NCI-H82 treated with DMSO at 0.1 percent for 48 hours (cell line): ENCODE measurements at regions not wholly inside any gene's neighbourhood (a gene's known extent, or its start where the extent isn't known, plus 50 kb on each side); places are given as distances from the start of the nearest gene placed in this dataset.
"Not testable (repeated sequence)": the region's sequence is repeated elsewhere in the genome, so short reads cannot be mapped to it uniquely, and the experiment has no call there.

Experiments
- DNase-seq: peaks from one replicate; lab custom pipeline; 2025; ENCODE audit not compliant: unreplicated experiment; lab: John Stamatoyannopoulos, UW

DNA sequence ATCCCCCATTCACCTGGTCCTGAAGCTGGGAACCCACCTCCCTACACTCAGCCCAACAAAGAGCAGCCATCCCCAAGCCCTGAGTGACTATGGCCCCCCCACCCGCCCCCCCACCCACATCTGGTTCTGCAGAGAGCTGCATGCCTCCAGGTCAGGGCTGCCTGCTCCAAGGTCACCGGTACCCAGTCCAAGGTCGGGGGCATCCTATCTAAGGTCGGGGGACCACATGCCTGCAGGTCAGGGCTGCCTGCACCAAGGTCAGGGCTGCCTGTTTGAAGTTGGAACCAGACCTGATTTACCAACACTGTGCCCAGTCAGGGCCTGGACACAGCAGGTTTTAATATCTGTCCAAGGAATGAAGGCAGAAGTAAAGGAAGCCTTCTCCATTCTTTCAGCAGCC lies 66.1 kb upstream of the GPC1 start:
- DNase-seq: no peak

DNA sequence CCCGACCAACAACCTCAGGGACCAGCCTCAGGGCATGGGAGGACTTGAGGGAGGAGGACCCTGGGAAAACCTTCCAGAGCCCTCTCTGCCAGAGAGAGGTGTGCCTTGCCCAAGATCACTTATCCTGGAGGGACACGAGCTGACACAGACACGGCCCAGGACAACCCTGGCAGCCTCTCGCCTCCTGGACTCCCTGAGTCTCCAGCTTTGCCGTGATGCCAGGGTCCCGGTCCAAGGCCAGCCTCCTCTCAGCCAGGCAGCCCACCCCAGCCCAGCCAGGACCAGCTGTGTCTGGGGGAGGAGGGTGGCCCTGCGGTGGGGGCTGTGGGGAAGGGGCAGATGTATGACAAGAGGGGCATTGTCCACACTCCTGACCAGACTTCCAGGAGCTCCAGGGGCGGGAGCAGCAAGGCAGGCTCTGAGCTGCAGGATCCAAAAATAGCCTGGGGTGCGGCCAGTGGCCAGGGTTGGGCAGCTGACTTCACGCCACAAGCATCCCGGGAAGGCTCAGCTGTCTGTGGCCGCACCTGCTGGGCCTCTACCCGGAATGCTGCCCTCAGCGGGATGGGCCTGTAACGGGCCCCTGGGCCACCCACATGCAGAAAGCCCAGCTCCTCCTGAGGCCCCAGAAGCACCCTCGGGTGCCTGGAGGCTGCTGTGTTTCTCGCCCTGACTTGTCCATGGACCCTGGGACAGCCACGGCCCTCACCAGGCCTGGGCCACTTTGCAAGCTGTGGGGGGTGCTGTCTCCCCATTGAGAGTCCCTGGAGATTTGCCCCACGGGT lies 65.5 kb upstream of the GPC1 start:
- no peak for DNase-seq

DNA sequence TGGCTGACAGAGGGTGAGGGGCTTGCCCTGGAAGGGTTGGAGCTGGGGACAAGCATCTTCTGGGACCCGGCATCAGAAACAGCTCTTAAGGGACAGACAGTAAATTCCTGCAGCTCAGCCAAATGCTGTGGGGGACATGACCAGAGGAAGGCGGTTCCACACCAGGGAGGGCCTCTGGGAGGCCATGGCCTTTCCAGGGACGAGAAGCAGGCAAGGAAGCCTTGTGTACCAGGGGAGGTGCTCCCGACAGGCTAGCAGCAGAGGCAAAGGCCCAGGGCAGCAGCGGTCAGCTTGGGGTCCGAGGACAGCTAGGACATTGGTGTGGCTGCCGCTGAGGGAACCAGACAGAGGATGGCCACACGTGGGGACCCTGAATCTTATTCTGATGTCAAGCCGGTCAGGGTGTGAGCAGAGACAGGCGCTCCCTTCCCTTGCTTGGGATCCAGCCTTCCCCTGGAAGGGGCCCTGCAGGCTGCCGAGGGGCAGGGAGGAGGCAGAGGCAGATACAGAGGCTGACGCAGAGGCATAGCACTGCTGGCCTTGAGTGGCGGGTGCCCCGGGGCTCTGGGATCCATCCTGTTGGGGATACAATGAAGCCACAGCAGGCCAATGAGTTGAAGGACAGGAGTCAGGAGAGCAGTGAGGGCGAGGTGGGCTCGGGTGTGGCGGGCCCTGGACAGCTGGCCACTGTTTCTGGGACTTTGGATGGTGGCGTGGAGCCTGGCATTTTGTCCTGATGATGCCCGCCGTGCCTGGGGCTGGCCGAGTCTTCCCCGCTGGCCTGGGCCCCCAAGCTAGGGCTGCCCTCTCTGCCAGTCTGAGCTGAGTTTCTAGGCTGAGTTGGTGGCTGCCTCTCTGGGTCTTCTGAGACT lies 64.1 kb upstream of the GPC1 start:
- DNase-seq: no peak

DNA sequence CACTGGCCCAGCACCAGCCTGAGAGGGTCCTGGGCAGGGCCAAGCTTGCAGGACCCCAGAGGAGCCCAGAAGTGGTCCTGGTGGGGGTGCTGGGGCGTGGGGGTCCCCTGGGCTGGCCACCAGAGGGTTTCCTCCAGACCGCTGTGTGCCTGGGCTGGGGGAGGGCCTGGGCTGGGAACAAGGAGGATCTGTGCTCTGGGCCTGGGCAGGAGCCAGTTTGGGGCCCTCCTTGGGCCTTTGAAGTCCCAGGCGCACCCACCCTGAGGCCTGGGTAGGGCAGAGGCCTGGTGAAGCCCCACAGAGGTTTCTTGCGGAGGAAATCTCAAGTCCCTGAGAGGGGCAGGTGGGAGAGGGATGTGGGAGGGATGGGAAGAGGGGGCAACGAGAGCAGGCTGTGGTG lies 63.4 kb upstream of the GPC1 start:
- DNase-seq: no peak

DNA sequence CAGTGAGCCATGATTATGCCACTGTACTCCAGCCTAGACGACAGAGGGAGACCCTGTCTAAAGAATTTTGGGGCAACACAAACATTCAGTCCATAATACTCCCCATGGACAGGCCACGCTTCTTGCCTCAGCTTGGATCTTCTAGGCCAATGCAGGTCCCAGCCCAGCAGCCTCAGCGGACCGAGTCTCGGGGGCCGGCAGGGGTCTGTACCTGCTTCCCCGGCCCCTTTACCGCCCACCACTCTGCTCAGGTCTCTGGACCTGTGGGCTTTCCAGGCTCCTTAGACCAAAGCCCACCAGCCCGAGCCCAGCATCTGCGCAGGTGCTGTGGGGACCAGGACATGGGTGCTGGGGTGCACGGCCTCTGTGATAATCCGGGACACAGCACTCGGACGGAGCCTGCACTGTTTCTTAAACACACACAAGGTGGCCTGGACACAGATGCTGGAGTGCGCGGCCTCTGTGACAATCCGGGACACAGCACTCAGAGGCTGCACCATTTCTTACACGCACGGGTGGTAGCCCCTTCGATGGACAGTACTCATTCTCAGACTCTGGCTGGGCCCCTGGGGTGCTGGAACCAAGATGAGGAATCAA lies 62.1 kb upstream of the GPC1 start:
- no peak for DNase-seq

DNA sequence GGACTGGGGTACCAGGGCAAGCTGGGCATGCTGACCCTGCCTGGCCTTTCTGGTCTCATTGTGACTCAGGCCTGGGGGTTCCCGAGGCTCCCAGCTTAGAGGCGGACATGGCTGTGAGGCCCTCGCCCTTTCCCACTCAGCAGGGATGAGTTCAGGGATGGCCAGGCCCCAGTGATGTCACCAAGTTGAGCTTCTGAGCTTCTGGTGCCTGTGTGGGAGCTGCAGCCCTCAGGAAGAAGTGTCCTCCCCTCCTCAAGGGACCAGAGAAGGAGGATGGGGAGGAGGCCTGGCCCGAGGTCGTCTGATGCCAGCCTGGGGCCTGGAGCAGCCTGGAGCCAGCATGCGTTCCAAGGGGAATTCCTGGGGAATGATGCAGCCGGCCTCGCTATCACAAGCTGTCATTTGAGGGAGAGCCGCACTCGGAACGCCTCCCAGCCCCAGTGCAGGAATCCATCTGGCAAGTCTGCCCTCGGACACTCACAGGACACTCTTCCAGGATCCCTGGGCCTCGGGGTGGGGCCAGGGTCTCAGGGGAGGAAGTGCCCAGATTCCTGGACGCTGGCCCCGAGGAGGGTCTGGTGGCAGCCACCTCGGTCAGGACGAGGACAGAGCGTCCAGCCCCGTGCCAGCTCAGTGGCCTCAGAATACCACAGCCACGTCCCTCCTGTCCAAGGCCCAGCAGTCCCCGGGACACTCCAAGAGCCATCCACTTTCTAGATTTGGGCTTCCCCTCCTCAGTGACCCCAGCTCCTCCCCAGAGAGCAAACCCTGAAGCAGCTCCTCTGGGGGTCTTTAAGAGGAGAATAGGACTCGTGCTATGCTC lies 61.2 kb upstream of the GPC1 start:
- DNase-seq: no peak

DNA sequence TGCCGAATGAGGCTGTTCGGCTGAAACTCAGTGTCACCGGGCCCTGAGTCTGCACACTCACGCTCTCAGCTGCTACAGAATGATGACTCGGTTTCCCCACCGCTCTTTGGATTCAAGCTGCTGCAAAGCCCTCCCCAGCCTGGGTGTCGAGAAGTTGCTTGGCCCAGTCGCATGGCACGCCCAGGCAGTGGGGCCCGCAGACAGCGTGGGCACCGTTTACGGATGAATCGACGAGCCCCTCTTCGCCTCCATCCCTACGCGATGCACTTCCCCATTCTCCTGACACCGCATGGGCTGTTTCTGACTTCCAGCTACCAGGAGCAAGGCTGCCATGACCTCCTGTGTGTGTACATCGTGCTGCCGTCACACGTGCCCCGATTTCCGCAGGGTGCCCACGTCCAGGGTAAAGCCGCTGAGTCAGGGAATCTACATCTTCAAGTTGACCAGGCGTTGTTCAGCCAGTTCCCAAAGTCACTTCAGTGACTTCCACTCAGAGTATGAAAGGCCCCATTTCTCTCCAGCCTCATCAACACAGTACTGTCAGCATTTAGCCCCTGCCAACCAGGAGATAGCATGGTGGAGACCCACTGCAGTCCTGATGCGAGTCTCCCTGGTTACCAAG lies 60.3 kb upstream of the GPC1 start:
- DNase-seq: no peak

DNA sequence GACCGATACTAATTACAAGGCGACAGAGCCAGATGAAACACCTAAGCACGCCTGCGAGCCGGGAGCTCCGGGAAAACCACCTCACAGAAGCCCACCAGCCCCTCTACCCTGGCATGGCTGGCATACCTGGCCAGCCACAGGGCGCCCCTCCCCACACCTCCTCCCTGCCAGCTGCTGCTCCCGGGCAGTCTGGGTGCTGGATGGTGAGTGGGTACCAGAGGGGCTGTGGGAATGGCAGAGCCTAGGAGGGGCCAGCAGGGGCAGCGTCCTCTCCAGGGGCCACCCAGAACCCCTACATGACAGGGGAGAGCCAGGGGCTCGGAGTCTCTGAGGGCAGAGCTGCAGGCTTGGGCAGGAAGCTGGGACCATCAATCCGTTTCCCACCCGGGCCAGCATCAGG lies 58.7 kb upstream of the GPC1 start:
- DNase-seq: no peak

DNA sequence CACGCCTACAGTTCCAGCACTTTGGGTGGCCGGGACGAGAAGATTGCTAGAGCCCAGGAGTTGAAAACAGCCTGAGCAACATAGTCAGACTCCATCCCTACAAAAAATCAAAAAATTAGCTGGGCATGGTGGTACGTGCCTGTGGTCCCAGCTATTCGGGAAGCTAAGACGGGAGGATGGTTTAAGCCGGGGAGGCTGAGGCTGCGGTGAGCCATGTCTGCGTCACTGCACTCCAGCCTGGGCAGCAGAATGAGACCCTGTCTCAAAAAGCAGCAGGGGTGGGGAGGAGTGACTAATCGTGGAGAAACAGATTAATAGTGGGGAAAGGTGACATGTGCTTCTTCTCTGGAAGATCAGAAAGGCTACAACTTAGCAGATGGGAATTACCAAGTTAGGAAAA lies 58.1 kb upstream of the GPC1 start:
- DNase-seq: no peak

DNA sequence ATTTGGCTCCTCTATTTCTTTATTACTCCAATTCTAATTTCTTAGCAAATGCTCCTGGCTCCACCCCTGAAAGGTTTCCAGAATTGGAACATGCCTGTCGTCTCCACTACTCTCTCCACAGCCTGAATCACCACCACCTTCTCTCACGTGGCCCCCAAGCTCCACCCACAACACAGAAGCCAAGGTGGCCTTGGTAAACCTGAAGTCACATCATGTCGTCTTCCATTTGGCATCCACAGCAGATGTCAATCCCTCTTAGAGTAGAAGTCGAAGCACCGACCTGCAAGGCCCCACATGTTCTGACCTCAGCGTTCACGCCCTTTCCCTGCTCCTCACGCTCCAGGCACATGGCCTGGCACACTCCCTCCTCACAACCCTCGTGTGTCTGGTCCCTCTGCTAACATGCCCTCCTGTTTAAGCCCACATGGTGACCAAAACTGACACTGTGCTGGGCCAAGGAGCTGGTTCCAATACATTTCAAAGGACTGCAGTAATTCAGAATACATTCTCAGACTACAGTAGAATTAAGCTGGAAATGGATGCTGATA lies 56.3 kb upstream of the GPC1 start:
- DNase-seq: no peak

DNA sequence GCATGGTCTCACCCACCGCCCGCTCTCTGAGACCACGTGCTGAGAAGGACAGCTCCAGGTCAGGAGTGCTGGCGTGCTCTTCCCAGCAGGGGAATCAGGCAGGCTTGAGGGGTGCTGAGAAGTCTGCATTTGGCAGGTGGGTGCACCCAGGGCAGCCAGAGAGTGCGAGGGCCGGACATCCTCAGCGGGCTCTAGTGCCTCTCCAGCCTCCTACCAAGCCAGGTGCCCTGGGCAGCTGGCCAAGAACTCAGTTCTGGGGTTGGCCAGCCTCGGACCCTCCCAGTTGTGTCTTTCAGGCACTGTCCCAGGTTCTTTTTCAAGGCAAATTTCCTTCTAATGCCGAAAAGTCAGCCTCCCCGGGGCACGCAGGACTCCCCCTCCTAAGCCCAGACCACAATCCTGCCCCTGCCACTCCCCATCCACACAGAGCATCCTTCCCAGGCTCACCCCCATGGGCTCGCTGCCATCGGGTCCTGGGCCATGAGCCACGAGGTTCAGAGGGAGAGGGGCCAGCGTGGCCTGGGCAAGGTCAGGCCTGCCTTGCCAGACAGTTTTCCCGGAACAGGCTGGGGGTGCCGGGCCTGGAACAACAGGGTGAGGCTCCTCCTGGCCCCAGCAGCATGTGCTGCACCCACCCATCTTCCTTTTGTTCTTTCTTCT lies 52.2 kb upstream of the GPC1 start:
- DNase-seq: no peak

DNA sequence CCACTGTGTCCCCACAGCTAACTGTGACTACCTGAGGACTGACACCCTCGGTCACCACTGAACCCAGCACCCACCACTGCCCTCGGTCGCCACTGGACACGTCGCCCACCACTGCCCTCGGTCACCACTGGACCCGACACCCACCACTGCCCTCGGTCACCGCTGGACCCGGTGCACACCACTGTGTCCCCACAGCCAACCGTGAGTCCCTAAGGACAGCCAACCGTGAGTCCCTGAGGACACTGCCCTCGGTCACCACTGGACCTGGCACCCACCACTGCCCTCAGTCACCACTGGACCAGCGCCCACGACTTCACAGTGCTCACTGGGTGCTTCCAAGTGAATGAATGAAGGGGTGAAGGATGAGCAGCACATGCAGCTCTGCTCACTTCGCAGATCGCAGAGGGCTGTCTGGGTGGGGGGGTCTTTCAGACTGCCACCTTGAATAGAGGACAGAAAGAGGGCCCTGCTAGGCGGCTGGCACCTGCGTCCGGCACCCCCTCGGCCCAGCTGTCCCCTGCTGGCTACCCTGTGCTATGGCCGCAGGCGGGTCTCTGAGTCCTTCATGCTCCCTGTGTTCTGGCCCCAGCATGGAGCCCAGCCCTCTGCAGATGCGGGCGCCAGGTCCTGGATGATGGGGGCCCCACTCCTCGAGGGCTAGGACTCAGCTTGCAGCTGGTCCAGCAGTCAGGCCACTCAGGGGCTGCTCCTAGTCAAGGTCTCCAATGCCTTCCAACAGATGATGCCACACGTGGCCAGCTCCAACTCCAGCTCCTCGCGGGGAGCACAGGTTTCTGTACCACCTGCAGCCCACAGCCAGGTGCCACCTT lies 51.4 kb upstream of the GPC1 start:
- no peak for DNase-seq

DNA sequence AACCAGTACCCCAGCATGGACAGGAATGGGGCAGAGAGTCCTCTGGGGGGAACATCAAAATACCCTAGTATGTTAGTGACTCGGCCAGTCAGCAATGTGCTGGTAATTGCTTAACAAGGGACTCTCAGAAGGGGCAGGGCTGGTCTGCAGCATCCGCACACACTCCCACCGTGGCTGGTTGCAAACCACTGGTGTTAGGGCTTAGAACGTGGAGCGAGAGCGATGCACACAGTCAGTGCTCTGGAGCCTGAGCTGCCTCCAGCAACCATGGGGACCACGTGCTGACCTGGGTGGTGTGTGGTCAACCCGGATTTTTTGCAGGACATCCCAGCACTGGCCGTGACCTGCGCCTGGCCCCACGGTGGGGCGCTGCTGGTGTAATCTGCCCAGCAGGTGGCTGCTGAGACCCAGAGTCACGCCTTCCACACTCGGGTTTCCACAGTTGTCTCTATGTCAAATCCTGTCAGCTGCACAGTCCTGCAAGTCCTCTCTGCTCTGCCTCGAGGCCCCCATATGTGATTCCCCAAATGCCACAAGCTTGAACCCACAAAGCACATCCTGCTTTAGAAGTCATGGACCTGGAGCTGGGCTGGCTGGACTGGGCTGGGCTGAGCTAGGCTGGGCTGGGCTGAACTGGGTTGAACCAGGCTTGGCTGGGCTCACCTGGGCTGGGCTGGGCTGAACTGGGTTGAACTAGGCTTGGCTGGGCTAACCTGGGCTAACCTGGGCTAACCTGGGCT lies 50.6 kb upstream of the GPC1 start:
- DNase-seq: no peak

DNA sequence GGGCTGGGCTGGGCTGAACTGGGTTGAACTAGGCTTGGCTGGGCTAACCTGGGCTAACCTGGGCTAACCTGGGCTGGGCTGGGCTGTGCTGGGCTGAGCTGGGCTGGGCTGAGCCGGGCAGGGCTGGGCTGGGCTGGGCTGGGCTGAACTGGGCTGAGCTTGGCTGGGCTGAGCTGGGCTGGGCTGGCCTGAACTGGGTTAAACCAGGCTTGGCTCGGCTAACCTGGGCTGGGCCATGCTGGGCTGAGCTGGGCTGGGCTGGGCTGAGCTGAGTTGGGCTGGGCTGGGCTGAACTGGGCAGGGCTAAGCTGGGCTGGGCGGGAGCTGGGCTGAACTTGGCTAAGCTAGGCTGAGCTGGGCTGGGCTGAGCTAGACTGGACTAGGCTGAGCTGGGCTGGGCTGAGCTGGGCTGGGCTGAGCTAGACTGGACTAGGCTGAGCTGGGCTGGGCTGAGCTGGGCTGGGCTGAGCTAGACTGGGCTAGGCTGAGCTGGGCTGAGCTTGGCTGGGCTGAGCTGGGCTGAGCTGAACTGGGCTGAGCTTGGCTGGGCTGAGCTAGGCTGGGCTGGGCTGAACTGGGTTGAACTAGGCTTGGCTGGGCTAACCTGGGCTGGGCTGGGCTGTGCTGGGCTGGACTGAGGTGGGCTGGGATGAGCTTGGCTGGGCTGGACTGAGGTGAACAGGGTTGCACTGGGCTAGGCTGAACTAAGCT lies 49.9 kb upstream of the GPC1 start:
- DNase-seq: not testable (repeated sequence)
